Spleen (tissue), 11 donors: ENCODE measurements at regions not wholly inside any gene's neighbourhood (a gene's known extent, or its start where the extent isn't known, plus 50 kb on each side); places are given as distances from the start of the nearest gene placed in this dataset.

ENCODE experiments used
- DNase-seq: peaks from one replicate; pipeline ENCODE4 v3.0.0-alpha.2; 2020
- H3K27ac ChIP-seq, 8 donors: fragments of 200-600 bp; sonication (generic) in 7 of 8; 1 replicate in 4 of 8; 2 replicates in 4 of 8; pipeline versions ENCODE4 v1.5.0 to v1.8.0; 2016 to 2021; ENCODE audit warnings: inconsistent platforms in 4 of 8, mild to moderate bottlenecking in 4 of 8, moderate library complexity in 1 of 8
- H3K27me3 ChIP-seq, 7 donors: fragments of 200-600 bp; sonication (generic) in 6 of 7; replicated peaks in 1 of 7; 1 replicate in 4 of 7; 2 replicates in 3 of 7; pipeline versions ENCODE4 v1.5.0 to v1.8.0; 2016 to 2021; ENCODE audit warnings: inconsistent platforms in 3 of 7, mild to moderate bottlenecking in 1 of 7
- H3K36me3 ChIP-seq, 6 donors: fragments of 200-600 bp; sonication (generic) in 5 of 6; 1 replicate in 4 of 6; 2 replicates in 2 of 6; pipeline versions ENCODE4 v1.5.0 to v1.8.0; 2016 to 2021; ENCODE audit warnings: inconsistent platforms in 2 of 6
- H3K4me1 ChIP-seq, 6 donors: fragments of 200-600 bp; sonication (generic) in 5 of 6; 1 replicate in 3 of 6; 2 replicates in 3 of 6; pipeline versions ENCODE4 v1.5.0 to v1.8.0; 2016 to 2021; ENCODE audit warnings: inconsistent platforms in 3 of 6
- H3K4me3 ChIP-seq, 8 donors: fragments of 200-600 bp; sonication (generic) in 7 of 8; 1 replicate in 4 of 8; 2 replicates in 4 of 8; pipeline versions ENCODE4 v1.5.0 to v1.8.0; 2016 to 2021; ENCODE audit warnings: inconsistent platforms in 4 of 8, mild to moderate bottlenecking in 4 of 8, moderate library complexity in 2 of 8
- H3K9me3 ChIP-seq, 8 donors: fragments of 200-600 bp; sonication (generic) in 7 of 8; 1 replicate in 4 of 8; 2 replicates in 4 of 8; pipeline versions ENCODE4 v1.5.0 to v1.8.0; 2016 to 2021; ENCODE audit warnings: inconsistent platforms in 4 of 8
- POLR2A ChIP-seq, 3 donors: fragments of 450-650 bp; IDR thresholded peaks; one replicate each; pipeline ENCODE4 v1.5.1; 2017; ENCODE audit warnings: antibody characterized with exemption in 3 of 3, mild to moderate bottlenecking in 1 of 3
- POLR2AphosphoS5 ChIP-seq, 3 donors: sonication (generic); formaldehyde crosslinking; IDR thresholded peaks; one replicate each; pipeline ENCODE4 v1.5.1; 2017; ENCODE audit warnings: antibody characterized with exemption in 3 of 3
- WGBS, 5 donors: extraction: QIAGEN DNeasy Blood & Tissue Kit in 3 of 5; methylation state at CpG; one replicate each; pipeline versions ENCODE4 v1.1.5 to v1.1.7; 2013 to 2018; 5-methylcytosine and 5-hydroxymethylcytosine counted together
- intact Hi-C: fragments of 100-400 bp; cut with DNase I; formaldehyde crosslinking; loops from one replicate; pipeline ENCODE4 v1.15.0; 2023; ENCODE audit warnings: low total_unique reads
- TF ChIP-seq, protein P1 (sequence below), 11 experiments: fragments of 200-600 bp in 7 of 11; fragments of 450-650 bp in 4 of 11; sonication (generic) in 4 of 11; IDR thresholded peaks in 8 of 11; conservative IDR thresholded peaks in 3 of 11; 1 replicate in 7 of 11; 2 replicates in 4 of 11; pipeline versions ENCODE4 v1.4.0 to v1.8.0; 2016 to 2021; ENCODE audit warnings: antibody characterized with exemption in 11 of 11, inconsistent platforms in 4 of 11, mild to moderate bottlenecking in 1 of 11
- donor health status: healthy with polysubstance abuse.
- donor health status: DM: no; HTN: no; CAD: no; lungs with moderate emphysema.
- donor health status: DM: no; HTN: no; CAD: no.
- donor health status: Bipolar disorder and iron deficiency.
- donor health status: healthy.
- donor health status: DM: no; HTN: no; CAD: no.
- donor health status: DM: yes; HTN: yes; CAD: no.

DNA sequence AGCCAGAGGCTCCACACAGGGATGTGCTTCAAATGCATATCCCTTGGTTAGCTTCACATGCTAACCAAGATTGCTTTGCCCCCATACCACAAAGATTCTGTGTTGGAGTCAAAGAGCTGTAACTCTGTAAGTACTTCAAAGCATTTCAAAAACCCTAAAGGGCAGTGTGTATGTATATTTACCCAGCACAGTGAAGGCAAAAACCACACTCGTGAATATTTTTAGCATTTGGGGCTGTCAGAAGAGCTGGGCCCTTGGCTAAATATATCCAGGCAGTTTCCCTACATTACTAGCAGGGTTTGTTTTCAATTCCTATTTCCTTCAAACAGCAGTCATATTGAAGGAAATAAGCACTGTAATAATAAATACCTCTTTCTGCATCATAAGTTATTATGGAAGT is 84.2 kb upstream of the STEAP1B start:
- H3K9me3 ChIP-seq: no peaks in the 10 kb centered on the region
- H3K36me3 ChIP-seq: no peaks in the 10 kb centered on the region
- peaks cover 8 to 60% (median 28%) of the 10 kb centered on the region in 6 donors for H3K4me1 ChIP-seq
- H3K4me3 ChIP-seq: no peak overlapping the region
- WGBS, 5 donors: 17 to 37% (median 33%) methylated on average over 1 of the region's 1 CpG
- intact Hi-C loops: no loop called here
- DNase-seq: no peak
- TF ChIP-seq, protein P1, sequence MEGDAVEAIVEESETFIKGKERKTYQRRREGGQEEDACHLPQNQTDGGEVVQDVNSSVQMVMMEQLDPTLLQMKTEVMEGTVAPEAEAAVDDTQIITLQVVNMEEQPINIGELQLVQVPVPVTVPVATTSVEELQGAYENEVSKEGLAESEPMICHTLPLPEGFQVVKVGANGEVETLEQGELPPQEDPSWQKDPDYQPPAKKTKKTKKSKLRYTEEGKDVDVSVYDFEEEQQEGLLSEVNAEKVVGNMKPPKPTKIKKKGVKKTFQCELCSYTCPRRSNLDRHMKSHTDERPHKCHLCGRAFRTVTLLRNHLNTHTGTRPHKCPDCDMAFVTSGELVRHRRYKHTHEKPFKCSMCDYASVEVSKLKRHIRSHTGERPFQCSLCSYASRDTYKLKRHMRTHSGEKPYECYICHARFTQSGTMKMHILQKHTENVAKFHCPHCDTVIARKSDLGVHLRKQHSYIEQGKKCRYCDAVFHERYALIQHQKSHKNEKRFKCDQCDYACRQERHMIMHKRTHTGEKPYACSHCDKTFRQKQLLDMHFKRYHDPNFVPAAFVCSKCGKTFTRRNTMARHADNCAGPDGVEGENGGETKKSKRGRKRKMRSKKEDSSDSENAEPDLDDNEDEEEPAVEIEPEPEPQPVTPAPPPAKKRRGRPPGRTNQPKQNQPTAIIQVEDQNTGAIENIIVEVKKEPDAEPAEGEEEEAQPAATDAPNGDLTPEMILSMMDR (IDR thresholded peaks at IDR 0.05 in 8 of 11, conservative IDR thresholded peaks at IDR 0.05 in 3 of 11): no peak
- no peak for TF ChIP-seq POLR2A (IDR thresholded peaks at IDR 0.05)
- TF ChIP-seq POLR2AphosphoS5 (IDR thresholded peaks at IDR 0.05): no peak
- H3K27me3 ChIP-seq: no peaks in the 10 kb centered on the region
- no peak overlapping the region for H3K27ac ChIP-seq

GRCh38 chr7:22582863-22583622 is 83.1 kb upstream of the STEAP1B start:
- no peak overlapping the region for H3K27ac ChIP-seq
- TF ChIP-seq POLR2AphosphoS5 (IDR thresholded peaks at IDR 0.05) (no peak), POLR2A (IDR thresholded peaks at IDR 0.05) (no peak)
- TF ChIP-seq, protein P1 (IDR thresholded peaks at IDR 0.05 in 8 of 11, conservative IDR thresholded peaks at IDR 0.05 in 3 of 11): no peak
- no peak overlapping the region for H3K4me3 ChIP-seq
- H3K4me1 ChIP-seq: peaks cover 10 to 59% (median 22%) of the 10 kb centered on the region in 6 donors
- H3K36me3 ChIP-seq: no peaks in the 10 kb centered on the region
- H3K9me3 ChIP-seq: no peaks in the 10 kb centered on the region
- WGBS, 5 donors: 79 to 85% (median 81%) methylated on average over 7 of the region's 7 CpGs
- no peak for DNase-seq
- intact Hi-C loops: no loop called here
- H3K27me3 ChIP-seq: no peaks in the 10 kb centered on the region

- Histone ChIP-seq H3K27me3 (no peaks in the 10 kb centered on the region), H3K4me1 (peaks cover 11 to 61% (median 21%) of the 10 kb centered on the region in 6 donors), H3K27ac (no peak overlapping the region), H3K4me3 (no peak overlapping the region), H3K9me3 (no peaks in the 10 kb centered on the region), H3K36me3 (no peaks in the 10 kb centered on the region)
- no peak for TF ChIP-seq POLR2A (IDR thresholded peaks at IDR 0.05)
- no peak for DNase-seq
- WGBS, 5 donors: 54 to 76% (median 60%) methylated on average over 3 of the region's 3 CpGs
- intact Hi-C loops: no loop called here
These were observed 81.1 kb upstream of the STEAP1B start for GRCh38 chr7:22581099-22581498.

- WGBS, 5 donors: 71 to 78% (median 74%) methylated on average over 2 of the region's 2 CpGs
- Histone ChIP-seq H3K27me3 (no peaks in the 10 kb centered on the region), H3K36me3 (no peaks in the 10 kb centered on the region), H3K4me1 (peaks cover 11 to 65% (median 25%) of the 10 kb centered on the region in 6 donors), H3K27ac (no peak overlapping the region), H3K4me3 (no peak overlapping the region), H3K9me3 (no peaks in the 10 kb centered on the region)
- TF ChIP-seq, protein P1 (IDR thresholded peaks at IDR 0.05 in 8 of 11, conservative IDR thresholded peaks at IDR 0.05 in 3 of 11): no peak
- no peak for TF ChIP-seq POLR2AphosphoS5 (IDR thresholded peaks at IDR 0.05)
- TF ChIP-seq POLR2A (IDR thresholded peaks at IDR 0.05): no peak
- no peak for DNase-seq
- intact Hi-C loops: no loop called here
These were observed 80.0 kb upstream of the STEAP1B start for GRCh38 chr7:22579961-22580360.
